Erythroblast (primary cell): ENCODE measurements at regions not wholly inside any gene's neighbourhood (a gene's known extent, or its start where the extent isn't known, plus 50 kb on each side); places are given as distances from the start of the nearest gene placed in this dataset.

ENCODE experiments used
- GATA1 ChIP-seq: IDR thresholded peaks from 2 replicates; pipeline ENCODE4 v1.6.1; 2011; ENCODE audit warnings: low read depth, mild to moderate bottlenecking, control low read depth, low read length, moderate library complexity
- POLR2A ChIP-seq: IDR thresholded peaks from 2 replicates; pipeline ENCODE4 v1.6.1; 2011; ENCODE audit warnings: mild to moderate bottlenecking, low read length

DNA sequence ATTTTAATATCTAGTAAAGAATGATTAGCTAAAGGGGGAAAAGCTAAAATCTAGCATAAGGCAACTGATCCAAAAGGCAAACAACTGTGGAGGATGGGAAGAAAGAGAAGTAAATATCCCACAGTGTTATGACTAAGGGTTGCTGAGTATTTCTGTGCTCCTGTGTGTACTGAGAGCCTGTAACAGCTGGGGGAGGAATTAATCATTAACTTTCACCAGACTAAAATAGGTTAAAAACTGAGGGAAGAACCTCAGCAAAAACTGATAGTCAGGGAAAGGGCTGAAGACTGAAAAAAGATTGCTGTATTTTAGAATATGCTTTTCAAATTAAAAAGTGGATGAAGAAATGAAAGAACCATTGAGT is 365.9 kb downstream of the CXXC4 start:
- TF ChIP-seq POLR2A, result no peak
- no peak for TF ChIP-seq GATA1
